SH-SY5Y (cell line): ENCODE measurements at regions not wholly inside any gene's neighbourhood (a gene's known extent, or its start where the extent isn't known, plus 50 kb on each side); places are given as distances from the start of the nearest gene placed in this dataset.

Experiments
- GATA2 ChIP-seq: IDR thresholded peaks from 2 replicates; pipeline ENCODE4 v1.6.1; 2011; ENCODE audit warnings: mild to moderate bottlenecking, low read depth, low read length
- GATA3 ChIP-seq: IDR thresholded peaks from 2 replicates; pipeline ENCODE4 v1.6.1; 2011; ENCODE audit warnings: low read depth, mild to moderate bottlenecking, low read length, moderate library complexity

GRCh38 chr10:1809139-1809741 is 71.9 kb upstream of the ADARB2 start:
- TF ChIP-seq GATA3 (no peak), GATA2 (no peak)
